Psoas muscle (tissue), 7 donors: ENCODE measurements at regions not wholly inside any gene's neighbourhood (a gene's known extent, or its start where the extent isn't known, plus 50 kb on each side); places are given as distances from the start of the nearest gene placed in this dataset.

ENCODE experiments used
- ATAC-seq, 4 donors: fragments of 200-7000 bp; cut with Tn5 transposase; one replicate each; pipeline ENCODE4 v1.9.1; 2020; ENCODE audit warnings: moderate library complexity in 3 of 4, mild to moderate bottlenecking in 2 of 4
- DNase-seq, 2 donors: peaks; one replicate each; pipeline ENCODE4 v3.0.0-alpha.2; 2020
- H3K27ac ChIP-seq: fragments of 200-600 bp; one replicate; pipeline ENCODE4 v1.8.0; 2022
- H3K27me3 ChIP-seq, 3 donors: fragments of 200-600 bp in 1 of 3; one replicate each; pipeline versions ENCODE4 v1.6.1 to v1.8.0; 2013 to 2022; ENCODE audit warnings: low read length in 2 of 3, mild to moderate bottlenecking in 2 of 3, moderate library complexity in 1 of 3; ENCODE audit not compliant: insufficient read depth in 3 of 3
- H3K36me3 ChIP-seq, 2 donors: fragments of 200-600 bp in 1 of 2; one replicate each; pipeline versions ENCODE4 v1.6.1 to v1.8.0; 2013 to 2022; ENCODE audit warnings: low read depth in 1 of 2, mild to moderate bottlenecking in 1 of 2, moderate library complexity in 1 of 2; ENCODE audit not compliant: insufficient read depth in 1 of 2
- H3K4me1 ChIP-seq: fragments of 200-600 bp; one replicate; pipeline ENCODE4 v1.8.0; 2022
- H3K4me3 ChIP-seq: fragments of 200-600 bp; one replicate; pipeline ENCODE4 v1.8.0; 2022; ENCODE audit warnings: mild to moderate bottlenecking
- H3K9me3 ChIP-seq: fragments of 200-600 bp; one replicate; pipeline ENCODE4 v1.8.0; 2022
- WGBS, 3 donors: extraction: QIAGEN DNeasy Blood & Tissue Kit; methylation state at CpG; one replicate each; pipeline versions ENCODE4 v1.1.6 to v1.1.7; 2013; 5-methylcytosine and 5-hydroxymethylcytosine counted together
- intact Hi-C, 2 donors: fragments of 100-400 bp; cut with DNase I; formaldehyde crosslinking; loops; one replicate each; pipeline versions ENCODE4 v1.11.0 to v1.14.2; 2022
- TF ChIP-seq, protein P1 (sequence below): fragments of 200-600 bp; IDR thresholded peaks from one replicate; pipeline ENCODE4 v1.8.0; 2022; ENCODE audit warnings: antibody characterized with exemption
- donor health status: healthy with polysubstance abuse.
- donor health status: DM: no; HTN: no; CAD: no; lungs with moderate emphysema.
- donor health status: Bipolar disorder and iron deficiency.
- donor health status: healthy.
- donor health status: DM: yes; HTN: yes; CAD: no.
- donor health status: DM: no; HTN: no; CAD: no.
- donor health status: DM: yes; HTN: yes; CAD: no.

DNA sequence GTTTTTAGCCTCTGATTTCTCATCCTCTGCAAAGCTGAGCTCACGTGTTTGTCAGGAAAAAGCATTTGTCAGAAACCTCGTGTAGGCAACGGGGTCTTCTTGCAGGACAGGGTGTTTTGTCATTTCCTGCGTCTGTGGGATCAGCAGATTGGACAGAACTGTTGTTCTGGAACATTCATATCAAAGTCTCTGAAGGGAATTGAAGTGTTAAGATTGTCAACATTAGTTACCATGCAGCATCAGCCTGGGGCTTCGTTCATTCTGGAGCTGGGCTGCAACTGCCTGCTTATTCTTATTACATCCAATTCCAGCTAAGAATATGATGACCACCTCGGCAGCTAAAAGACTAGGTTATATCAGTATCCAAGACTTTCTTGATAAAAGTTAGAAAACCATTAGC is 71.0 kb upstream of the RALGAPA2 start:
- Histone ChIP-seq H3K4me1 (peaks cover 46% of the 10 kb centered on the region), H3K27ac (peak overlapping the region; percentile 30), H3K4me3 (no peak overlapping the region), H3K9me3 (peaks cover 7% of the 10 kb centered on the region), H3K36me3 (no peaks in the 10 kb centered on the region), H3K27me3 (no peaks in the 10 kb centered on the region)
- intact Hi-C loops = loop anchor here in 1 of 2 donors (5.0 kb wide), 1 partner anchor 71 kb away; the partner anchor contains the start of gene RALGAPA2
- TF ChIP-seq, protein P1, sequence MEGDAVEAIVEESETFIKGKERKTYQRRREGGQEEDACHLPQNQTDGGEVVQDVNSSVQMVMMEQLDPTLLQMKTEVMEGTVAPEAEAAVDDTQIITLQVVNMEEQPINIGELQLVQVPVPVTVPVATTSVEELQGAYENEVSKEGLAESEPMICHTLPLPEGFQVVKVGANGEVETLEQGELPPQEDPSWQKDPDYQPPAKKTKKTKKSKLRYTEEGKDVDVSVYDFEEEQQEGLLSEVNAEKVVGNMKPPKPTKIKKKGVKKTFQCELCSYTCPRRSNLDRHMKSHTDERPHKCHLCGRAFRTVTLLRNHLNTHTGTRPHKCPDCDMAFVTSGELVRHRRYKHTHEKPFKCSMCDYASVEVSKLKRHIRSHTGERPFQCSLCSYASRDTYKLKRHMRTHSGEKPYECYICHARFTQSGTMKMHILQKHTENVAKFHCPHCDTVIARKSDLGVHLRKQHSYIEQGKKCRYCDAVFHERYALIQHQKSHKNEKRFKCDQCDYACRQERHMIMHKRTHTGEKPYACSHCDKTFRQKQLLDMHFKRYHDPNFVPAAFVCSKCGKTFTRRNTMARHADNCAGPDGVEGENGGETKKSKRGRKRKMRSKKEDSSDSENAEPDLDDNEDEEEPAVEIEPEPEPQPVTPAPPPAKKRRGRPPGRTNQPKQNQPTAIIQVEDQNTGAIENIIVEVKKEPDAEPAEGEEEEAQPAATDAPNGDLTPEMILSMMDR = no peak
- no peak for ATAC-seq
- no peak for DNase-seq
- WGBS, 3 donors = 39 to 56% (median 43%) methylated on average over 6 of the region's 6 CpGs

DNA sequence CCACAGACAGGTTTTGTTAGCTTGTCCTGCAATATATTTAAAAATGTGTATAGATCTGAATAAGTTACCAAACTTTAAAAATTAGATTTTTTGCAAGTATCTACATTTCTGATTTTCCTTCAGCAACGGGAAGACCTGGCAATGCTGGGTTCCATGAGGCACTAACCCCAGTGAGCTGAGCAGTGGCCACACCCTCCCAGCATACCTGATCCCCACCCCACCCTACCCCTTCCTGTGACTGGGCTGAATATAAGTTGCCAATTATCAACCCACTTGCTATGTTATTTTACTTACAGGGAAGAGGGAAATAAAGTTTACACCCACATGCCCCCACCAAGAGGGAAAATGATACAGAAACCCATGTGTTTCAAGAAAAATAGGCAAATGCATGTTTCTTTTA is 70.3 kb upstream of the RALGAPA2 start:
- Histone ChIP-seq H3K4me1 (peaks cover 46% of the 10 kb centered on the region), H3K9me3 (peaks cover 7% of the 10 kb centered on the region), H3K27me3 (no peaks in the 10 kb centered on the region), H3K4me3 (no peak overlapping the region), H3K36me3 (no peaks in the 10 kb centered on the region), H3K27ac (peak overlapping the region; percentile 87)
- intact Hi-C loops = loop anchor here in 1 of 2 donors (5.0 kb wide), 1 partner anchor 70 kb away; the partner anchor contains the start of gene RALGAPA2
- TF ChIP-seq, protein P1 = no peak
- DNase-seq (no peak), ATAC-seq (no peak)
- 14 to 28% (median 15%) methylated on average over 1 of the region's 1 CpG for WGBS, 3 donors

DNA sequence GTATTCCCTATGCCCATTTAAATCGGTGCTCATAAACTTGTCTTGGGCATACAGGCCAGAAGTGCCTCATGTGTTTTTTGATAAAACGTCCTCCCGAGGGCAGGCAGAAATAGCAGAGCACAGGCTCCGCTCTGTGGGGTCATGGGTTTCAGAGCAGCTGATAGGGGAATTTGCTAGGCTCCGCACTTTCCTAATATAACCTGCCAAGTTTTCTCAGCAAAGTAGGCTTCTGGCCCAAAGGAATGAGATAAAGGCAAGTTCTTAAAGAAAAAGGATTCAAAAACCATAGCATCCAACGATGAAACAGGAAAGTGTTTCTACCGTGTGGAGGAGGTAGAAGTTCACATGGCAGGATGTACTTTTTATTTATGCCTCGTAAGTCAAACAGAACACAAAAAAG is 69.8 kb upstream of the RALGAPA2 start:
- no peak for DNase-seq

DNA sequence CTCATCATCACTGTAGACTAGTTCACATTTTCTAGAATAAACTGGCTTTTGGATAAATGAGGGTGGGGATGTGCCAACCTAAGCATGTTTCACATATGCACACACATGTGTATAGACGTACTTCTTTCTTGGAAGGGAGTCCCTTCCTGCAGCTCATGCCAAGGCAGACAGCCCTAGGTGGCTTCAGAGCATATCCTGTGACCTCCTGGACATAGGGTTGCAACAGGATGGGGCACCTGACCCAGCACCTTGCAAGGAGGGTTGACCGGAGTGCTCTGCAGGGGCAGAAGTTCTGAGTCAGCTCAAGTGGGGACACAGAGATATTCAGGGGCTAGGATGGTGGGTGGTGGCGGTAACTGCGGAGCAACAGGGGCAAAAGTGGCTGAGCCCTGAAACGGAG is 68.6 kb upstream of the RALGAPA2 start:
- intact Hi-C loops = loop anchor here in 1 of 2 donors (5.0 kb wide), 1 partner anchor 69 kb away; the partner anchor contains the start of gene RALGAPA2
- H3K9me3 ChIP-seq = no peaks in the 10 kb centered on the region
- ATAC-seq (peak; percentile 20 to 59 (median 36)), DNase-seq (no peak)
- H3K36me3 ChIP-seq = no peaks in the 10 kb centered on the region
- H3K4me3 ChIP-seq = no peak overlapping the region
- H3K27me3 ChIP-seq = no peaks in the 10 kb centered on the region
- H3K27ac ChIP-seq = peak overlapping the region; percentile 87
- peaks cover 46% of the 10 kb centered on the region for H3K4me1 ChIP-seq
- TF ChIP-seq, protein P1 = no peak
- 71 to 89% (median 73%) methylated on average over 5 of the region's 5 CpGs for WGBS, 3 donors

More for the DNA sequence above, 69.8 kb upstream of the RALGAPA2 start:
- H3K4me1 ChIP-seq = peaks cover 46% of the 10 kb centered on the region
- intact Hi-C loops = loop anchor here in 1 of 2 donors (5.0 kb wide), 1 partner anchor 70 kb away; the partner anchor contains the start of gene RALGAPA2
- no peaks in the 10 kb centered on the region for H3K36me3 ChIP-seq
- peak overlapping the region; percentile 13 for H3K4me3 ChIP-seq
- TF ChIP-seq, protein P1 = no peak
- H3K27ac ChIP-seq = peak overlapping the region; percentile 87
- H3K27me3 ChIP-seq = no peaks in the 10 kb centered on the region
- H3K9me3 ChIP-seq = peaks cover 7% of the 10 kb centered on the region
- WGBS, 3 donors = 15 to 22% (median 19%) methylated on average over 8 of the region's 8 CpGs
- peak; percentile 22 to 67 (median 50) for ATAC-seq
